GM19035 (cell line): ENCODE measurements at regions not wholly inside any gene's neighbourhood (a gene's known extent, or its start where the extent isn't known, plus 50 kb on each side); places are given as distances from the start of the nearest gene placed in this dataset.
"Not testable (repeated sequence)": the region's sequence is repeated elsewhere in the genome, so short reads cannot be mapped to it uniquely, and the experiment has no call there.

Source experiments
- ATAC-seq: cut with Tn5 transposase; IDR thresholded peaks from one replicate; pipeline ENCODE4 v1.9.1; 2021; ENCODE audit not compliant: unreplicated experiment

DNA sequence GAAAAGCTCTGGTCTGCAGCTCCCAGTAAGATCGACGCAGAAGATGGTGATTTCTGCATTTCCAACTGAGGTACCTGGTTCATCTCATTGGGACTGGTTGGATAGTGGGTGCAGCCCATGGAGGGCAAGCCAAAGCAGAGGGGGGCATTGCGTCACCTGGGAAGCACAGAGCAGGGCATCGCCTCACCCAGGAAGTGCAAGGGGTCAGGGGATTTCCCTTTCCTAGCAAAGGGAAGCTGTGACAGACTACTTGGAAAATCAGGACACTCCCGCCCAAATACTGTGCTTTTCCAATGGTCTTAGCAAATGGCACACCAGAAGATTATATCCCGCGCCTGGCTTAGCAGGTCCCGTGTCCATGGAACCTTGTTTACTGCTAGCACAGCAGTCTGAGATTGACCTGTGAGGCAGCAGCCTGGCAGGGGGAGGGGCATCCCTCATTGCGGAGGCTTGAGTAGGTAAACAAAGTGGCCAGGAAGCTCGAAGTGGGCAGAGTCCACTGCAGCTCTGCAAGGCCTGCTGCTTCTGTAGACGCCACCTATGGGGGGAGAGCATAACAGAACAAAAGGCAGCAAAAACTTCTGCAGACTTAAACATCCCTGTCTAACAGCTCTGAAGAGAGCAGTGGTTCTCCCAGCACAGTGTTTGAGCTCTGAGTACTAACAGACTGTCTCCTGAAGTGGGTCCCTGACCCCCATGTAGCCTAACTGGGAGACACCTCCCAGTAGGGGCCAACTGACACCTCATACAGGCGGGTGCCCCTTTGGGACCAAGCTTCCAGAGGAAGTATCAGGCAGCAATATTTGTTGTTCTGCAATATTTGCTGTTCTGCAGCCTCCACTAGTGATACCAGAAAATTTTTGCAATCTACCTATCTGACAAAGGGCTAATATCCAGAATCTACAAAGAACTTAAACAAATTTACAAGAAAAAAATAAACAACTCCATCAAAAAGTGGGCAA is 871.7 kb downstream of the IGSF11 start:
- not testable (repeated sequence) for ATAC-seq

- ATAC-seq, result no peak
Measured at GRCh38 chr3:118165413-118165812, 869.2 kb downstream of the IGSF11 start.

DNA sequence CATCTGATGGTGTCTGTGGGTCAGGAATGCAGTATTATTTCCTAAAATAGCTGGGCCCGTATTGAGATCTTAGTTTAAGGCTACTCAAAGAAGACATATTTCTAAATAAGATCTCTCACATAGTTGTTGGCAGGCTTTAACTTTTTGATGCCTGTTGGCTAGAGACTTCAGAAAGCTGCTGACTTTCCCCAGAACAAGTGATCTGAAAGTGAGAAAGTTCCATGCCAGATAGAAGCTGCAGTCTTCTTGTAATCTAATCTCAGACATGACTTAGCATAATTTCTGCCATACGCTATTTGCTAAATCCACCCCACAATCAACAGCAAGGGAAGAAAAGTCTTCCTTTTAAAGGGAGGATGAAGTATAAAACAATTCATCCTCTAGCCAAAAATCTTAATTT is 867.1 kb downstream of the IGSF11 start:
- no peak for ATAC-seq

- no peak for ATAC-seq
Measured at GRCh38 chr3:118168175-118168574, 866.5 kb downstream of the IGSF11 start.

DNA sequence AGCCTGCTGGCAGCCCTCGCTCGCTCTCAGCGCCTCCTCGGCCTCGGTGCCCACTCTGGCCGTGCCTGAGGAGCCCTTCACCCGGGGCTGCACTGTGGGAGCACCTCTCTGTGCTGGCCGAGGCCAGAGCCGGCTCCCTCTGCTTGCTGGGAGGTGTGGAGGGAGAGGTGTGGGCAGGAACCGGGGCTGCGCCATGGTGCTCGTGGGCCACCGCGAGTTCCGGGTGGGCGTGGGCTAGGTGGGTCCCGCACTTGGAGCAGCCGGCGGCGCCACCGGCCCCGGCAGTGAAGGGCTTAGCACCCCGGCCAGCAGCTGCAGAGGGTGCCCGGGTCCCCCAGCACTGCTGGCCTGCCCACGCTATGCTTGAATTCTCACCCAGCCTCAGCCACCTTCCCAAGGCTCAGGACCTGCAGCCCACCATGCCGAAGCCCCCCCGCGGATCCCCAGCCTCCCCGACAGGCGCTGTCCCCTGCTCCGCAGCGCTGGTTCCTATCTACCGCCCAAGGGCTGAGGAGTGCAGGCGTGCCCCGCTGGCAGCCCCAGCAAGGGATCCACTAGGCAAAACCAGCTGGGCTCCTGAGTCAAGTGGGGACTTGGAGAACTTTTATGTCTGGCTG is 863.3 kb downstream of the IGSF11 start:
- ATAC-seq, result no peak

DNA sequence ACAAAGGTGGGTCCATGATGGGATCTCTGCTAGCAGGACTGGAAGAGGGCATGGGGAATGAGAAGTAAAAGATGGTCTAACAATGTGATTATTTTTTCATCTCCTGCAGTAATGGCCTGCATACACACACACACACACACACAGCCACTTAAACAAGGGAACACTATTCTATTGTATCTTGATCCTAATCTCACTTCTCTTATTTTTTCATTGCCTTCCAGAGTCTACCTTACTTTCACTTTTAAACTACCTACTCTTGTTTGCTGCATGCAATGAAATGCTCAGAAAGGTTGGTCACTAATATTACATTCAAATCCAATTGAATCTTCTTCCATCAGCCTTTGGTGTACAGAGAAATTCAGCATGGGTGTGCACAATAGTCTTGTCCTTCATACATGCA is 853.8 kb downstream of the IGSF11 start:
- no peak for ATAC-seq

DNA sequence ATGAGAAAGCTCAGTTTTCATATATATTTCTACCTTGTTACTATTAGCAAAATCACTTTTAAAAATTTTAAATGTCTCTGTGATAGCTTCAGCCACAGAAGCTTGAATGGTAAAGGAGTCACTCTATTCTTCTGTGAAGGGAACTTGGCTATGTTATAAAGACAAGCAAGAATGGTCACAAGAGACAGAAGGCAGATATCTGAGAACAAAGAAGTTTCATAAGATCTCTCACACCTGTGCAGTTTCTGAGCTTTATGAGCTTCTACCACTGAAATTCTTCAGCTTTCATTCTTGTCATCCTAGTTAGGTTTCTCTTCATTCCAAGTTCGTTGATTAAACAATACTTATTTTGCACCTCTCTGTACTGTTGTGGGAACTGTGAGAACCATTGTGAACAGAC is 853.4 kb downstream of the IGSF11 start:
- ATAC-seq, result no peak

DNA sequence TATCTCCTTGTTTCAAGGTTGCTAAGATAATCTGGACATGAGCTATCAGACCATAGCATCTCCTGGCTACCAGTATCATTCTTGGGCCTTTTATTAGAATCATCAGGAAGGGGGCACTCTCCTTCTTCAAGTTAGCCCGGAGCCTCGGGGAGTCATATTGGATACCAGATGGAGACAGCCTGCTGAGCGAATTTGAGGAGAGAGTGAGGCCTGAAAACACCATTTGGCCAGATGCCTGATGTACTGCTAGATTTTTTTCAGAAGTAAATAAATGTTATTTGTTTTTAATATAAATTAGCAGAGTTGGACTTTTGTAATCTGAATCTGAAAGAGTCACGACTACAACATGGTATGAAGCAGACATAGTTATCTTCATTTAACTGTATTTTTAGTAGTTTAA is 848.6 kb downstream of the IGSF11 start:
- ATAC-seq, result no peak

- no peak for ATAC-seq
Measured at GRCh38 chr3:118187221-118187620, 847.4 kb downstream of the IGSF11 start.

GRCh38 chr3:118196183-118196582 is 838.5 kb downstream of the IGSF11 start:
- ATAC-seq, result no peak

DNA sequence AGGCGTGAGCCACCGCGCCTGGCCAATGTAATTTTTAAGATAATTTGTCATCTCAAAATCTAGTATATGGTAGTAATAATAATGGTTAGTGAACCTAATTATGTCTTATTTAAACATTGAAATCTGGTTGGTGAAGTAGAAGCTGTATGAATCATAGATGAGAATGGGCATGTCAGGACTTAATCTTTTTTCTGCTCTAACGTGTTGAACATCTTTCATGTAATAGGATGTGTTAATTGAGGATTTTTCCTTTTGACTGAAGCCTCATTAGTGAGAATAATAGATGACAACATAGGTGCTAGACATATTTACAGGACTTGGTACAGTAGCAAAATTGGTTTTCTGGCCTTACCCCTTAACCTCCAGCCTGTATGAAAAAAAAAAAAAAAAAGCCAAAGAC is 835.6 kb downstream of the IGSF11 start:
- ATAC-seq, result no peak

DNA sequence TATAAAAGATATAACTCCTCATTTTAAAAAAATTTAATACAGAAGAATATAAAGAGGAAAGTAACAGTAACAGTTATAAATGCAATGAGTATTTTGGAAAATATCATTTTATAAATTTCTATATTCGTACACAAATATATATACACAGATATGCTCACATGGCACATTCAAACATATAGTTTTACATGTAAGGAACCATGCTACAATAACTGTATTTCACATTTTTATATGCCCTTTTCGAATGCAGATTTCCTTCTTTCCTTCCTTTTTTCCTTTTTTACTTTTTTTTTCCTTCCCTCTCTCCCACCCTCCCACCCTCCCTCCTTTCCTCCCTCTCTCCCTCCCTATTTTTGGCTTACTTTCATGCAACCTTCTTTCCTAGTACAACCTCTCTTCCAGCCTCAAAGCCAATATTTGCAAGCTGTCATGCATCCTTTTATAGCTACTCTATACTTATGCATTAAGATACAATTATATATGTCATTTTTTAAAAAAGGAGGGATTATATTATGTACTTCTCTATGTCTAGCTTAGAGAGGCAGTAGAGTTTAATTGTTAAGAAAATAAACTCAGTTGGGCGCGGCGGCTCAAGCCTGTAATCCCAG is 830.5 kb downstream of the IGSF11 start:
- no peak for ATAC-seq

- ATAC-seq, result no peak
Measured at GRCh38 chr3:118207271-118207670, 827.4 kb downstream of the IGSF11 start.

DNA sequence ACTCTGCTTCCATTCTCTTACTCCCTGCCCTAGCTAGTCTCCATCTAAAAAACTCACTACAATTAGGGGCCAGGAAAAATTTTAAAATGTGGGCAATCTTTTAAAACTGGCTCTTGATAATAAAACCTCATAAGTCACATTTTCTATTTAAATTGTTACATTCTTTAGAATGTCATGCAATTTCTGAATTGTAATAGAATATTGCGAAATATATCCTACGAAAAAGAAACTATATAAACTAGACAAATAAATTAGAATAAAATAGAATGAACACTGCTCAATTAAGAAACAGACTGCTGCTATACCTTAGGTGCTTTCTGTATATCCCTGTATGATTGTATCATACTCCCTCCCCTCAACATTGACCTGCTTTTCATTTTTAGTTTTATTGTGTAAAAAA is 826.0 kb downstream of the IGSF11 start:
- no peak for ATAC-seq

GRCh38 chr3:118213892-118214291 is 820.8 kb downstream of the IGSF11 start:
- no peak for ATAC-seq

DNA sequence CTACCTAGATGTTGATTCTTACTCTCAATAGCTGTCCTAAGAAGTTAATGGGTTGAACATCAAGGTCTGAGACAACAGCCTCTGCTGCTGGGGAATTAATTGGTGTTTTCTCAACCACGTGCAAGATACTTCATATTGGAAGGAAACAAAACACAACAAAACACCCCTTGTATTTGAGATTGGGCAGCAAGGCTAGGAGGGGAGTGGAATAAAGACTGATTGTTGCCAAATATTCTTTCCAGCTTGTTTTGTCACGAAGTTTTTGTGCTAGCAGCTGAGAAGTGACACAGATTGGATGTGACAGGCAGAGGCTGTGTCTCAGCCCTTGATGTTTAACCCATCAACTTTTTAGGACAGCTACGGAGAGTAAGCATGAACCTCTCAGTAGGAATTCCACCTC is 808.4 kb downstream of the IGSF11 start:
- ATAC-seq, result no peak

DNA sequence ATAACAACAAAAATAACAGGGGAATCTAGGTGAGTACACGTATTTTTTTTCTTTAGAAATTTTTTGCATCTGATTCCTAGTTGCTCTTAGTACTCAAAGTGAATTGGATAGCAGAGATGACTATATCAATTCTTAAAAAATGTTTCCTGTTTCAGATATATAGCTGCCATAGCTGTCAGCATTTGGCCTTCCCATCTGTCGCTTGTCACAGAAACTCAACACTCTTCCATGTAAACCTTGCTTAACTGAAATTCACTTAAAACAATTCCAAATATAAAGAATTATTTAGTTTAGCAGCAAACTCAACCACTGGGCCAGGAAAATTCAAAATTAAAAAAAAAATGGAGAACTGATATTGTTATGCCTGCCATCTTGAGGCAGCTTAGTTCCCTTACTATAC is 807.5 kb downstream of the IGSF11 start:
- no peak for ATAC-seq

DNA sequence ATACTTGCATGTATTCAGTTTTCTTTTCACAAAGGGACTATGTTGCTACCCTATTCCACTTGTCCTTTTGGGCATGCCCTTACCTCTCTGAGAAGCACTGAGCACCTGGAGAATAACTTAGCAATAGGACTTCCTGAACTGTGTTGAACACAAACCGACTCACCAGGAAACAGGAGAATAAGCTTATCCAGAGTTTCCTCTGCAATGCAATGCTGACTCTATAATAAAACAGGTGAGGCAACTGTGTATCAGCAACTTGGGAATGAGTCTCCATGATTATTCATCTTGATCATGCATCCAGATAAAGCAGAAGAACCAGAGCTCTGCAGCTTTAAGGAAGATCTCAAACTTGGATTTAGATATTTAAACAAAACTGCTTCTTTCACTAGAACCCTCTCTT is 806.5 kb downstream of the IGSF11 start:
- ATAC-seq, result no peak

DNA sequence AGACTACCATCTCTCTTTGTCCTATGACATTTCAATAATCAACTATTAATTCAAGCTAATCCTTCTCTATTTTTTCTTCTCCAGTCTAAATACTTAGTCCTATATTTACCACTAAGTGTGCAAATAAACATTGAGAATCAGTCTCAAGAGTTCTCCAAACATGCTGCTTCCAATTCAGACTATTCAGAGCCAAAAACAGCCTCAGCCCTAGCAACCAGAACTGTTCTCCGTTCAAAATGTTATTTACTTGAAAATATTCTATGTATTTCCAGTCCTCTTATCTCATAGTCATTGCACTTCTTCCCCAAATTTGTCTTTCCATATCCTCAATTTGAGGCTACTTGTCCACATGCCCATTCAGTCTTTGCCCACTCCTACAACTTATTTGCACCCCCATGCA is 805.5 kb downstream of the IGSF11 start:
- no peak for ATAC-seq

DNA sequence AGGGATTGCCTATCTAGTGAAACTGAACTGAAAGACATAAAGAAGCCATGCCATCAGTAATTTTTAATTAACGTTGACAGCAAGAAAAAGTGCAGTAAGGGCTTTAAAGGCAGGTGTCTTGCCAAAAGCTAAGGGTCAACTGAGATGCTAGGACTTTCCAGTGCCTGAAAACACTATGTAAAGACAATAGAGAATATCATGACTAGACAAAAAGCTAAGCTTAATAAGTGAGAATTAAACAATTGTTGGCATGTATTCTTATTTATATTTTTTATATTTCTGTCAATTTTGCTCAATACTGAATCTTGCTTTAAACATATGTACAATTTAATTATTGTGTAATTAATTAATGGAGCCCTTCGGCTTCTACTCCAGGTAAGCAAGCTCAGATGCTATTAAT is 803.1 kb downstream of the IGSF11 start:
- no peak for ATAC-seq

DNA sequence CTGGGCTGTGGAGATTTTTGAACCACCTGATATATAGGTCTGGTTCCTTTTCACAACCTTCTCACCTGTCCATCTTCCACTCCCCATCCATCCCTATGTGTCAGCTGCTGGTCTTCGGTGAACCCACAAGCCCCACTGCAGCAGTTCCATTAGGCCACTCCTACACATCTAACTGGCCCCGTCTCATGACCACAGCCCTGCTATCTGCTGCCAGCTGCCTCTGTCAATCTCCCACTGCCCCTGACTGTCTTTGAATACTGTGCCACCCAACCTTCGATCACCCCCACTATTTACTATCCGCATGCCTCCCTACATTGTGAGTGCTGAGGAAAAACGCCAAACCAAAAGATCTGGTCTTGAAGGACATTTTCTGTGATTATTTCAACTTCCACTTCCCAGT is 795.4 kb downstream of the IGSF11 start:
- no peak for ATAC-seq

DNA sequence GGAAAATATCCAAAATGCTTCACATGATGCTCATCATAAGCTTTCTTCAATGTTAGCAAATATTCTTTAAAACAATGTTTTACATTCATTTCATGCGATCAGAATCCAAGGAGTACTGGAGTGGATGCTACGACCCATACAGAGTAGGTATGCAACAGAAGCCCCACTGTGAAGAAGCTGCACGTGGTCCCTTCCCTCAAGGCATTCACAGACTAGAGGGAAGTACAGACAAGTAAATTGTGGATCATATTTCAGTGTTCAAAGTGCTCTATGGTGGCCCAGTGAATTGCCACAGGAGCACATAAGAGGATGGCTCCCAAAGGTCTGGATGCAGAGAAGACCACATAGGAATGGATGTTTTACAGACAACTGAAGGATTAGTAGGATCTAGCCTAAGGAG is 789.9 kb downstream of the IGSF11 start:
- no peak for ATAC-seq
